Calu3 (cell line): ENCODE measurements at regions not wholly inside any gene's neighbourhood (a gene's known extent, or its start where the extent isn't known, plus 50 kb on each side); places are given as distances from the start of the nearest gene placed in this dataset.

Source experiments
- BruUV-seq: library from RNA; stranded (reverse); fragments of 400-500 nt; replicated peaks from 2 replicates; lab custom pipeline; 2021; lab: Mats Ljungman, UMichigan
- CTCF ChIA-PET: fragments of 300-600 bp; sonication (Branson Sonifier 250); formaldehyde crosslinking; loops from one replicate; lab custom pipeline; 2022; ENCODE audit warnings: antibody characterized with exemption; lab: Charles Lee
- DNase-seq: peaks from one replicate; pipeline ENCODE4 v3.0.0; 2022
- H3K27ac Mint-ChIP-seq: one replicate; pipeline ENCODE4 v1.8.0; 2022; ENCODE audit warnings: mixed read lengths; ENCODE audit not compliant: unreplicated experiment
- H3K27me3 Mint-ChIP-seq: one replicate; pipeline ENCODE4 v1.8.0; 2022; ENCODE audit warnings: mixed read lengths; ENCODE audit not compliant: unreplicated experiment
- H3K36me3 Mint-ChIP-seq: one replicate; pipeline ENCODE4 v1.8.0; 2022; ENCODE audit warnings: mild to moderate bottlenecking, moderate library complexity, mixed read lengths; ENCODE audit not compliant: insufficient read depth, unreplicated experiment
- H3K4me1 Mint-ChIP-seq: one replicate; pipeline ENCODE4 v1.8.0; 2022; ENCODE audit warnings: mild to moderate bottlenecking, low read depth, mixed read lengths; ENCODE audit not compliant: unreplicated experiment
- H3K4me3 Mint-ChIP-seq: one replicate; pipeline ENCODE4 v1.8.0; 2022; ENCODE audit warnings: mild to moderate bottlenecking, low read depth, moderate library complexity, mixed read lengths; ENCODE audit not compliant: unreplicated experiment
- H3K9me3 Mint-ChIP-seq: one replicate; pipeline ENCODE4 v1.8.0; 2022; ENCODE audit warnings: low read depth, mixed read lengths; ENCODE audit not compliant: unreplicated experiment
- intact Hi-C: fragments of 100-400 bp; cut with micrococcal nuclease; formaldehyde crosslinking; loops from one replicate; pipeline ENCODE4 v1.10.0; 2022; ENCODE audit not compliant: unreplicated experiment
- TF ChIP-seq, protein P1 (sequence below): fragments of 200-600 bp; IDR thresholded peaks from one replicate; pipeline ENCODE4 v1.8.0; 2022; ENCODE audit warnings: antibody characterized with exemption; ENCODE audit not compliant: unreplicated experiment

DNA sequence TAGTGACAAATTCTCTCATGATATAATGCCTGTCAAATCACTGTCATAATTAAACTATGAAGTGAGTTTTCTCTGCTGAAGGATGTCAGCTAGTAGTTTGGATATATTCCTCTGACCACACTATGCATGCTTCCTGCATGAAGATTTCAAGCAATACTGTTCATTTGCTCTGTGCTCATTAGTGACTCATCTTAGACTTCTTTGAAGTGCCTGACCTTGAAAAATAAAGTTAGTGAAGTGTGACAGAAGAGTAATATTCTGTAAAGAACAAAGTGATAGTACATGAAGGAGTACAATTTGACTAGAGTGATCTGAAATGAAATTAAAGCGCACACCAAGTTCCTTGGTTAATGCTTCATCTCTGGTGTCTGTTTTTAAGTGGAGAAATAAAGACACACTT lies 629.5 kb upstream of the ANO3 start:
- H3K9me3 Mint-ChIP-seq = peaks cover 6% of the 10 kb centered on the region
- no peak overlapping the region for H3K4me3 Mint-ChIP-seq
- H3K27ac Mint-ChIP-seq = no peak overlapping the region
- H3K36me3 Mint-ChIP-seq = no peaks in the 10 kb centered on the region
- CTCF ChIA-PET = no interaction called here
- TF ChIP-seq, protein P1, sequence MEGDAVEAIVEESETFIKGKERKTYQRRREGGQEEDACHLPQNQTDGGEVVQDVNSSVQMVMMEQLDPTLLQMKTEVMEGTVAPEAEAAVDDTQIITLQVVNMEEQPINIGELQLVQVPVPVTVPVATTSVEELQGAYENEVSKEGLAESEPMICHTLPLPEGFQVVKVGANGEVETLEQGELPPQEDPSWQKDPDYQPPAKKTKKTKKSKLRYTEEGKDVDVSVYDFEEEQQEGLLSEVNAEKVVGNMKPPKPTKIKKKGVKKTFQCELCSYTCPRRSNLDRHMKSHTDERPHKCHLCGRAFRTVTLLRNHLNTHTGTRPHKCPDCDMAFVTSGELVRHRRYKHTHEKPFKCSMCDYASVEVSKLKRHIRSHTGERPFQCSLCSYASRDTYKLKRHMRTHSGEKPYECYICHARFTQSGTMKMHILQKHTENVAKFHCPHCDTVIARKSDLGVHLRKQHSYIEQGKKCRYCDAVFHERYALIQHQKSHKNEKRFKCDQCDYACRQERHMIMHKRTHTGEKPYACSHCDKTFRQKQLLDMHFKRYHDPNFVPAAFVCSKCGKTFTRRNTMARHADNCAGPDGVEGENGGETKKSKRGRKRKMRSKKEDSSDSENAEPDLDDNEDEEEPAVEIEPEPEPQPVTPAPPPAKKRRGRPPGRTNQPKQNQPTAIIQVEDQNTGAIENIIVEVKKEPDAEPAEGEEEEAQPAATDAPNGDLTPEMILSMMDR = no peak
- H3K4me1 Mint-ChIP-seq = no peaks in the 10 kb centered on the region
- no peak for DNase-seq
- no peaks in the 10 kb centered on the region for H3K27me3 Mint-ChIP-seq
- intact Hi-C loops = no loop called here
- BruUV-seq = no TSS peak

DNA sequence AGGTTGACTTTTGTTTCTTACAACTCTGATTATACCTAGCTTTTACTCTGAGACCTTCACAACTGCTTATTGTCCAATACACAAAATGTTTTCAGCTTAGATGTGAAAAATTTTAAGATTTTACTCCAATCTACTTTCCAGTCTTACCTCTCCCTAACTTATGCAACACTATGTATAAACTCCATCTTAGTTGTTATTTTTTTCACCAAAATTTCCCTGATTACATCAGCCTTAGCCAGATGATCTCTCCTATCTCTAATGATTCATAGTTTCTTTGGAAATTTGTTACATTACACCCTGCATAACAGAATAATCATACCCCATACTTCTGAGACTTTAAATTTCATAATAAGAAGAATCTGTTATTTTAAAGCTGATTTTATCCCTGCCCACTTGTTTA lies 621.0 kb upstream of the ANO3 start:
- no peaks in the 10 kb centered on the region for H3K27me3 Mint-ChIP-seq
- H3K4me3 Mint-ChIP-seq = no peak overlapping the region
- TF ChIP-seq, protein P1 = no peak

DNA sequence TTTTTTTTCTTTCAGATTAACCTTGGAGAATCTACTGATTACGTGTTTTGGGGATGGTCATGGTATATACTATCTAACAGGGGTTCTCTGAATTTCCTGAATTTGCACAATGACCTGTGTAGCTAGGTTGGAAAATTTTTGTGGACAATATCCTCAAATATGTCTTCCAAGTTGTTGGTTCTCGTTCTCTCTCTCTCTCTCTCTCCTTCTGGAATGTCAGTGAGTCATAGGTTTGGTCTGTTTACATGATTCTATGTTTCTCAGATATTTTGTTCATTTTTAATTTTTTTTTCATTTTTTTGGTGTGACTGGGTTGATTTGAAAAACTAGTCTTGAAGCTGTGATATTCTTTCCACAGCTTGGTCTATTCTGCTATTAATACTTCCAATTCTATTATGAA lies 604.0 kb upstream of the ANO3 start:
- Mint-ChIP-seq H3K27ac (no peak overlapping the region), H3K27me3 (no peaks in the 10 kb centered on the region), H3K36me3 (no peaks in the 10 kb centered on the region), H3K4me3 (no peak overlapping the region), H3K9me3 (peaks cover 15% of the 10 kb centered on the region), H3K4me1 (no peaks in the 10 kb centered on the region)
- intact Hi-C loops = no loop called here
- CTCF ChIA-PET = no interaction called here
- no TSS peak for BruUV-seq
- no peak for DNase-seq
- TF ChIP-seq, protein P1 = no peak

More for the DNA sequence above, 621.0 kb upstream of the ANO3 start:
- no TSS peak for BruUV-seq
- Mint-ChIP-seq H3K27ac (peak overlapping the region; percentile 33), H3K9me3 (peaks cover 8% of the 10 kb centered on the region), H3K36me3 (no peaks in the 10 kb centered on the region), H3K4me1 (no peaks in the 10 kb centered on the region)
- CTCF ChIA-PET = no interaction called here
- intact Hi-C loops = no loop called here
- DNase-seq = no peak

GRCh38 chr11:25730230-25730629 lies 601.7 kb upstream of the ANO3 start:
- H3K27ac Mint-ChIP-seq = no peak overlapping the region
- H3K9me3 Mint-ChIP-seq = peaks cover 9% of the 10 kb centered on the region
- H3K27me3 Mint-ChIP-seq = no peaks in the 10 kb centered on the region
- DNase-seq = no peak
- BruUV-seq = no TSS peak
- TF ChIP-seq, protein P1 = no peak
- intact Hi-C loops = loop anchor here (5.0 kb wide), 1 partner anchor 1223 kb away; no protein-coding TSS in a partner anchor
- H3K4me3 Mint-ChIP-seq = no peak overlapping the region
- H3K36me3 Mint-ChIP-seq = no peaks in the 10 kb centered on the region
- CTCF ChIA-PET = no interaction called here
- no peaks in the 10 kb centered on the region for H3K4me1 Mint-ChIP-seq
